ENCODE measurements at regions not wholly inside any gene's neighbourhood (a gene's known extent, or its start where the extent isn't known, plus 50 kb on each side); places are given as distances from the start of the nearest gene placed in this dataset.
A peak's percentile ranks its signal among the peaks of the same experiment; 100 is the strongest.

DNA sequence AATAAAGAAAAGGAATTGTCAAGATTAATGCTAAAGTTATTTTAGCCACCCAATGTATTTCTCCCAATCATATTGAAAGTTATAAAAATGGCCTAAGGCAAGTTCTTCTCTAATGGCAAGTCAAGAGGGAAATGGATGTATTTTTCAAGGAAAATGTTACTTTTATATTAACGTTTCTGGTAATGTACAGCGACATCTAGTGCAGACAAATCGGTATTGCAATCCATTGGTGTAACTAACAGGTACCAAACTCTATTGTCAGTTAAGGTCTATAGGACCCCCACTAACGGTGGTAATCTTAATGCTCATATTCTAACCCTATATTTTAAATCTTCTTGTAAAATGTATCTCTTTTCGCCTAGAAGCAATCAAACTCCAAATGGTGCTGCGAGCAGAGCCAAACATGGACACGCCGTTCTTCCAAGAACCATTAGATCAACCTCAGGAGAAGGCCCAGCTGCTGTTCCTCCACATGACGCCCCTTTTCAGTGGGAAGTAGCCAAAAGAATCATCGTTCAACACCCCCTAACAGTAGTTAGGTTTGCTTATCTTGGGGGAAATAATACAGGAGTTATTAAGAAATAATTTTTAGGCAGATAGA lies 98.5 kb upstream of the PABPC3 start:
- TF ChIP-seq, protein P1, sequence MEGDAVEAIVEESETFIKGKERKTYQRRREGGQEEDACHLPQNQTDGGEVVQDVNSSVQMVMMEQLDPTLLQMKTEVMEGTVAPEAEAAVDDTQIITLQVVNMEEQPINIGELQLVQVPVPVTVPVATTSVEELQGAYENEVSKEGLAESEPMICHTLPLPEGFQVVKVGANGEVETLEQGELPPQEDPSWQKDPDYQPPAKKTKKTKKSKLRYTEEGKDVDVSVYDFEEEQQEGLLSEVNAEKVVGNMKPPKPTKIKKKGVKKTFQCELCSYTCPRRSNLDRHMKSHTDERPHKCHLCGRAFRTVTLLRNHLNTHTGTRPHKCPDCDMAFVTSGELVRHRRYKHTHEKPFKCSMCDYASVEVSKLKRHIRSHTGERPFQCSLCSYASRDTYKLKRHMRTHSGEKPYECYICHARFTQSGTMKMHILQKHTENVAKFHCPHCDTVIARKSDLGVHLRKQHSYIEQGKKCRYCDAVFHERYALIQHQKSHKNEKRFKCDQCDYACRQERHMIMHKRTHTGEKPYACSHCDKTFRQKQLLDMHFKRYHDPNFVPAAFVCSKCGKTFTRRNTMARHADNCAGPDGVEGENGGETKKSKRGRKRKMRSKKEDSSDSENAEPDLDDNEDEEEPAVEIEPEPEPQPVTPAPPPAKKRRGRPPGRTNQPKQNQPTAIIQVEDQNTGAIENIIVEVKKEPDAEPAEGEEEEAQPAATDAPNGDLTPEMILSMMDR (IDR thresholded peaks at IDR 0.05; ENCODE audit: borderline replicate concordance, extremely low read depth, low read length, poor library complexity, severe bottlenecking), result peak; percentile 81
- no peak for TF ChIP-seq EZH2 (IDR thresholded peaks at IDR 0.05; ENCODE audit: borderline replicate concordance, low read depth, low read length, severe bottlenecking)
